Uterus (tissue), 2 donors: ENCODE measurements at regions not wholly inside any gene's neighbourhood (a gene's known extent, or its start where the extent isn't known, plus 50 kb on each side); places are given as distances from the start of the nearest gene placed in this dataset.

Source experiments
- POLR2A ChIP-seq, 2 donors: fragments of 450-650 bp; IDR thresholded peaks; one replicate each; pipeline ENCODE4 v1.6.1; 2016; ENCODE audit warnings: antibody characterized with exemption in 2 of 2, mild to moderate bottlenecking in 1 of 2, moderate library complexity in 1 of 2
- TF ChIP-seq, protein P1 (sequence below), 4 experiments: fragments of 200-600 bp in 2 of 4; fragments of 450-650 bp in 2 of 4; sonication (generic) in 2 of 4; IDR thresholded peaks; one replicate each; pipeline ENCODE4 v1.5.1; 2016 to 2019; ENCODE audit warnings: antibody characterized with exemption in 4 of 4, mild to moderate bottlenecking in 2 of 4, moderate library complexity in 1 of 4

DNA sequence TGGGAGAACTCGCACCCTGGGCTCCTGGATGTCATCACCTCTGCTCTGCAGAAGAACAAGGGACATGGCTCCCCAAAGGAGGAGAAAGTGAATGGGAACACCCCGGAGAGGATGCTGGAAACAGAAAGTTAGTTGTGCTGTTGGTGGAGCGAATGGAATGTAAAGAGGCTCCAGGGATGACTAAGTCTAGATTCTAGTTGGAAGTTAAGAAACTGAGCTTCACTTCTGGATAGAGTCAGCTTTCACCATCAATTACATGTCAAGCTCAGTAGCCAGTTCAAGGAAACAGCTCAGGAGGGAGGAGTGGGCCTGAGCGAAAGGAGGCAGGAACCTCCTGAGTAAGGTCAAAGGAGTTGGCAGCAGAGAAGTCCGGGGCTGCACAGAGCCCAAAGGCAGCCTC, 132.1 kb upstream of the ARID1B start:
- no peak for TF ChIP-seq POLR2A (IDR thresholded peaks at IDR 0.05)
- TF ChIP-seq, protein P1, sequence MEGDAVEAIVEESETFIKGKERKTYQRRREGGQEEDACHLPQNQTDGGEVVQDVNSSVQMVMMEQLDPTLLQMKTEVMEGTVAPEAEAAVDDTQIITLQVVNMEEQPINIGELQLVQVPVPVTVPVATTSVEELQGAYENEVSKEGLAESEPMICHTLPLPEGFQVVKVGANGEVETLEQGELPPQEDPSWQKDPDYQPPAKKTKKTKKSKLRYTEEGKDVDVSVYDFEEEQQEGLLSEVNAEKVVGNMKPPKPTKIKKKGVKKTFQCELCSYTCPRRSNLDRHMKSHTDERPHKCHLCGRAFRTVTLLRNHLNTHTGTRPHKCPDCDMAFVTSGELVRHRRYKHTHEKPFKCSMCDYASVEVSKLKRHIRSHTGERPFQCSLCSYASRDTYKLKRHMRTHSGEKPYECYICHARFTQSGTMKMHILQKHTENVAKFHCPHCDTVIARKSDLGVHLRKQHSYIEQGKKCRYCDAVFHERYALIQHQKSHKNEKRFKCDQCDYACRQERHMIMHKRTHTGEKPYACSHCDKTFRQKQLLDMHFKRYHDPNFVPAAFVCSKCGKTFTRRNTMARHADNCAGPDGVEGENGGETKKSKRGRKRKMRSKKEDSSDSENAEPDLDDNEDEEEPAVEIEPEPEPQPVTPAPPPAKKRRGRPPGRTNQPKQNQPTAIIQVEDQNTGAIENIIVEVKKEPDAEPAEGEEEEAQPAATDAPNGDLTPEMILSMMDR (IDR thresholded peaks at IDR 0.05): no peak
